CD4-positive, alpha-beta T cell treated with Interleukin-10 for 1 hour (primary cell): ENCODE measurements at regions not wholly inside any gene's neighbourhood (a gene's known extent, or its start where the extent isn't known, plus 50 kb on each side); places are given as distances from the start of the nearest gene placed in this dataset.
"Not testable (repeated sequence)": the region's sequence is repeated elsewhere in the genome, so short reads cannot be mapped to it uniquely, and the experiment has no call there.

Experiments used
- DNase-seq: peaks from one replicate; pipeline ENCODE4 v3.0.0-alpha.2; 2020

DNA sequence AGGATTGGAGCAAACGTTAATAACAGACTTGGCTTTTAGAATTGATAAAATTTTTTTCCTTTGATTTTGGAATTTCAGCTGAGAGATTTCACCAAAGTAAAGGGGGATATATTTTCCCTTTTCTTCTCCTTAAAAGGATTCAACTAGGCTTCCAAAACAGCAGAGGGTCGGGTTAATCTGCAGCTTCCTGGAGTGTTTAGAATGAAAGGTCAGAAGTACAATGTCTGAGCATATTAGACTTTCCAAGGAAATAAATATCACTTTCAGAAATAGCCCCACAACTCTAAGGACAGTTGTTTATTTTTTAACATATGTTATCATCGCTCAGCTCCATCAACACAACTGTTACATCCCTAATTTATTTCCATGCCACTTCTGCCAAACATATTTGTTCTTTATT lies 1532.9 kb upstream of the RAG2 start:
- DNase-seq: no peak

DNA sequence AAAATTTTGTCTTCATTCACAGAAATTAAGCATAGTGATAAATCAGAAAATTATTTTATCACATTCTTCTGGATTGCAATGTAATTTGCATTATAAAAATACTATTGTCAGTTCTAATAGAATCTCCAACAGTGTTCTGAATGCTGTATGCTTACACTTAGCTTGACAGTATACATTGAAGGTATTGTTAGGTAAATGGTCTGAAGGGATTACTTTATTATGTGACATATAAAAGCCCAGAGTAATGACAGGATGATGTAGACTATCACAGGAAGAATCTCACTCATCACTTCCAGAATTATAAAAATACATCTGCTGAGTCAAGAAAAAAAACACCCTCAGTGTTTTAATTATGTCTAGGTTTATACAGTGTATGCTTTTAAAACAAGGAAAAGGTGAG lies 1532.5 kb upstream of the RAG2 start:
- DNase-seq: no peak

DNA sequence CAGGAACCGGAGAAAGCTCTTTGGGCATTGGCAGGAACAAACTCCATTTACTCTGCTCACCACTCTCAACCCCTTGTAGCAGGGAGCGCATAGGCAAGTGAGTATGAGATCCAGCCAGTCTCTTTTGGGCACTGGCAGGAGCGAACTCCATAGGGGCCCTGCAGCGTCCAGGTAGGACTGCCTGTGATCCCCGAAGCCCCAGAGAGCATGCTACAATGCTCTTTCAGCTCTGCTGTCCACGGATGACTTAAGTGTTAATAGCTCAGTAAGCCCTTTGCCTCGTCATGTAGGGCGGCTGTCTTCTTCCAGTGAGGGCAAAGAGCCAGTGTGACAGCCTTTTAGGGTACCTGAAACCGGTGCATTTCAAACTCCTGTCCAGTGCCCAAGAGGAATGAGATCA lies 1525.6 kb upstream of the RAG2 start:
- no peak for DNase-seq

DNA sequence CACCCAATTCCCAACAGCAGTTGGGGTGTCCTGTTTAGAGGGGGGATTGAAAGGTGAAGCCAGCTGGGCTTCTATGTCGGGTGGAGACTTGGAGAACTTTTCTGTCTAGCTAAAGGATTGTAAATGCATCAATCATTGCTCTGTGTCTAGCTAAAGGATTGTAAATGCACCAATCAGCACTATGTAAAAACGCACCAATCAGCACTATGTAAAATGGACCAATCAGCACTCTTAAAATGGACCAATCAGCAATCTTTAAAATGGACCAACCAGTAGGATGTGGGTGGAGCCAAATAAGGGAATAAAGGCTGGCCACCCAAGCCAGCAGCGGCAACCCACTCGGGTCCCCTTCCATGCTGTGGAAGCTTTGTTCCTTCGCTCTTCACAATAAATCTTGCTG lies 1518.6 kb upstream of the RAG2 start:
- DNase-seq: not testable (repeated sequence)

DNA sequence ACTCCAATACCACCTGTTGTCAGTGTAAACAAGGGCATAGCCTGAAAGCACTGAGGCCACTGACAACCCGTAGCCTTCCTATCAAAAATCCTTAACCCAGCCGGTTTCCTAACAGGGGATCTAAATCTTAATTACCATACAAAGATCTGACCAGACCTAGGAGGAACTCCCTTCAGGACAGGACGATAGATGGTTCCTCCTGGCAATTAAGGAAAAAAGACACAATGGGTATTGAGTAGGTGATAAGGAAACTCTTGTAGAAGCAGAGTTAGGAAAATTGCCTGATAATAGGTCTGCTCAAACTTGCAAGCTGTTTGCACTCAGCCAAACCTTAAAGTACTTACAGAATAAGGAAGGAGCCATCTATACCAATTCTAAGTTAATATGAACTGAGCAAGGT lies 1517.3 kb upstream of the RAG2 start:
- DNase-seq: not testable (repeated sequence)

DNA sequence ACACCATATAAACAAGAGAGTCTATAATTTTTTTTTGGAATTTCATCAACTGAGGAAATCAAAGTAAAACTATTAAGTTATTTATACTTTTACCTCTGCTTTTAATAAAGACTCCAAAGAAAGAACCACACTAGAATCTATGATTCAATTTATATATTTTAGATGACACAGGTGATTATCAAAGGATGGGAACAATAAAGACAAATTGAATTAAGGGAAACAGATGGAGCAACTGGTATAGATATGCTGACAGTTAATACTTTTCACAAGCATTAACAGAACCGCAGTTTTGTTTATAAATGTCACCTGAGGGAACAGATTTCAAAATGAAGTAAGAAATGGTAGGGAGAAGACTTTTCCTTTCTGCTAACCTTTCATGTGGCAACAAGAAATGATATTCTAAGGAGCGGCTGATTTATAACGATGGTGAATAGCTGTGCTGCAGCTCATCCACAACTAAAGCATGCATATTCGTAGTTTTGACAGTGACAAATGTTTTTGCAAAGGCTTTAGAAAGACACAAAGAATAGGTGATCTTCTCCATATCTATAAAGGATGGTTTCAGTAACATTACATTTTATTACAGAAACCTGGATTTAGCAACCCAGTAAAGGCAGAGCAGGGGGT lies 1502.9 kb upstream of the RAG2 start:
- DNase-seq: no peak

DNA sequence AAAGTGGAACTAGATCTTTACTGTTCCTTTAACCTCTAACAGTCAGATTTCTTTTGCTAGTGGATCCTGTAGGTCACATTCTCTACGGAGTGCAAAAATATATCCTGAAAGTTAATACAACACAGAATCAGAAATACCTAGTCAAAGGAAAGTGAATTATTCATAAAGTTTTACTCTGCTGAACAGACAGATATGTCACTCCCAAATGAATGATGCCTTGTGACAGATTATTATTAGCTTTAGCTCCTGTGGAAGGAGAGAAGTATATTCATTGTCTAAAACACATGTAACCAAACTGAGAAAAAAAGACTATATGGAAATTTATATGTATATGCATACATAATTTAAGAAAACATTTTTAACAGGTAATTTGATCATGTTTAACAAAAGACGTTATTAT lies 1497.2 kb upstream of the RAG2 start:
- DNase-seq: no peak

DNA sequence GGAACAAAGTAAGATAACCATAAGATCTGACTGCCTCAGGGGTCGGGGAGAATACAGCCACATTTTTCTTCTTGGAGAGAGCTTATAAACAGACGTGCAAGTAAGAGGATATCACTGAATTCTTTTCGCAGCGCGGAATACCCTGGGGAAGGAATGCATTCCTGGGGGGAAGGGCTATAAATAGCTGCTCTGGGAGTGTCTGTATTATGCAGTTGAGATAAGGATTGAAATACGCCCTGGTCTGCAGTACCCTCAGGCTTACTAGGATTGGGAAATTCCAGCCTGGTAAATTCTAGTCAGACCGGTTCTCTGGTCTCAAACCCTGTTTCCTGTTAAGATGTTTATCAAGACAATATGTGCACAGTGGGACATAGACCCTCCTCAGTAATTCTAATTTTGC lies 1491.7 kb upstream of the RAG2 start:
- DNase-seq: no peak

DNA sequence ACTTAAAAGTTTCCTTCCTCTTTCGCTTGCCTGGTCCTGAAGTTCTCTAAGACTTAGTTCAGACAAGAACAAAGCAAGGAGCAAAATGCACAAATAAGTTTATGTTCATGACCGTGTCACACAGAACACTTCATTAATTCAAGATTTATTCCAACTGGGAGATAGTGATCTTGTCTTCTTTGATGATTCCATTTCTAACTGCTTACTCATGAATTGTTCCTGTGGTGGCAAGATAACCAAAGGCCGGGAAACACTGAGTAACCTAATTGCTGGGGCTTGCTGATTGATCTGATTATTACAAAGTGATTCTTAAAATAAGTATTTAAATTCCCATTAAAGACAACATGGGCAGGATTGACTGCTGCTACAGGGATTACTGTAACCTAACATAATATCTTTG lies 1462.9 kb upstream of the RAG2 start:
- DNase-seq: no peak

DNA sequence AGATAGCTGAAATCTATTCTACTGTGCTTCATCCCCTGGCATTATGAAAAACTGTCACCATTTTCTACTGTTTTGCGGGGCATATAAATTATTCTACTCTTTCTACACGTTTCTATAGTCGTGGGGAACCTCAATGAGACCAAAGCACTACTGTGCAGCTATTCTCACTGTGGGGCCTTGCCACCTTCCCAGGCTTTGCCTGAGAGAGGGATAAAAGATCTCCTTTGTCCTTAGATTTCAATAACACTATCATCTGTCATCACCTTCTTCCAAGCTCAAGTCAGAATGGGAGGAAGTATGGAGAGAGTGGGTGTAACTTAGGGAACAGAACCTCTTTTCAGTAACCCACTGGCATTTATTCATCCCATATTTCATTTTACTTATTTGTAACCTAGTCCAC lies 1462.1 kb upstream of the RAG2 start:
- no peak for DNase-seq

DNA sequence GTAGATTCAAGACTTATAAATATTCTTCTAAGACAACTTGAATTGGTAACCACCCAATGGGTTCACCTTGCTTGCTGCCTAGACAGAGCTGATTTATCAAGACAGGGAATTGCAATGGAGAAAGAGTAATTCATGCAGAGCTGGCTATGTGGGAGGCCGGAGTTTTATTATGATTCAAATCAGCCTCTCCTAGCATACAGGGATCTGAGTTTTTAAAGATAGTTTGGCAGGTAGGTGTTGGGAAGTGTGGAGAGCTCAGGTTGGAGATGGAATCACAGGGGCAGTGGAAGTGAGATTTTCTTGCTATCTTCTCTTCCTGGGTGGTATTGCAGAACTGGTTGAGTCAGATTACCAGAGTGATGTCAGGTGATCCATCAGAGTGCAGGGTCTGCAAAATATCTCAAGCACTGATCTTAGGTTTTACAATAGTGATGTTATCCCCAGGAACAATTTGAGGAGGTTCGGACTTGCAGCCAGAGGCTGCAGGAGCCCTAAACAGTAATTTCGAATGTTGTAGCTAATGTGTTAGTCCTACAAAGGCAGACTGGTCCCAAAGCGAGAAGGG lies 1448.6 kb upstream of the RAG2 start:
- DNase-seq: no peak

DNA sequence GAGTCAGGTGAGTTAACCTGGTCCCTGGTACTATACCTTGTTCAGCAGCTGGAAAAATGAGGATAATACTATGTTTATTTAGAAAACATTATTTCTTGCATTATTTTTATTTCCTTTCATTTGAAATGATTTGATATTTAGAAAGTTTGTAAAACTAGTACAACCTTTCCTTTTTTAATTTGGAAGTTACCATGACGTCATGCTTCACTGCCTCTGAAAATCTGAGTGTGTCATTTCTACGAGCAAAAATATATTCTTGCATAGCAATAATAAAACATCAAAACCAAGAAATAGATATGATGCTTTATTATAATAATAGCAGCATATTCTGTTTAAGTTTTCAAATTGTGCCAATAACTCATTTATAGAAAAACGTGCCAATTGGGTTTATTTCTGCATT lies 1445.0 kb upstream of the RAG2 start:
- no peak for DNase-seq

DNA sequence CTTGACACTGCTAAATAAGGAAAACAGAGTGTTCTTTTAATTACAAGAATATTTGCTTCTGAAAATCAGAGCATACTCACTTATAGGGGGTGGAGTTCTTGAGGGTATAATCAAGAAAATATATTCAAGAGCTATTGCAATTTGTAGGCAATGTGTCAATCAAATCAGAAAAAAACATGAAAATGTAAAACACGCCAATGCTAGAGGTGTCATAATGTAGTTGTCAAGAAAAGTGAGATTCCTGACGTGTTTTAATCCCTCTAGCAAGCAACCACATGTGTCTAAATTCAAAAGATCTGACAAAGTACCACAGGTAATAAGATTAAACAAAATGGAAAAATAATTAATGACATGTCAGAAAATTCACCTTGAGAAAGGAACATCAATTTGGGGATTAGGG lies 1440.7 kb upstream of the RAG2 start:
- no peak for DNase-seq

DNA sequence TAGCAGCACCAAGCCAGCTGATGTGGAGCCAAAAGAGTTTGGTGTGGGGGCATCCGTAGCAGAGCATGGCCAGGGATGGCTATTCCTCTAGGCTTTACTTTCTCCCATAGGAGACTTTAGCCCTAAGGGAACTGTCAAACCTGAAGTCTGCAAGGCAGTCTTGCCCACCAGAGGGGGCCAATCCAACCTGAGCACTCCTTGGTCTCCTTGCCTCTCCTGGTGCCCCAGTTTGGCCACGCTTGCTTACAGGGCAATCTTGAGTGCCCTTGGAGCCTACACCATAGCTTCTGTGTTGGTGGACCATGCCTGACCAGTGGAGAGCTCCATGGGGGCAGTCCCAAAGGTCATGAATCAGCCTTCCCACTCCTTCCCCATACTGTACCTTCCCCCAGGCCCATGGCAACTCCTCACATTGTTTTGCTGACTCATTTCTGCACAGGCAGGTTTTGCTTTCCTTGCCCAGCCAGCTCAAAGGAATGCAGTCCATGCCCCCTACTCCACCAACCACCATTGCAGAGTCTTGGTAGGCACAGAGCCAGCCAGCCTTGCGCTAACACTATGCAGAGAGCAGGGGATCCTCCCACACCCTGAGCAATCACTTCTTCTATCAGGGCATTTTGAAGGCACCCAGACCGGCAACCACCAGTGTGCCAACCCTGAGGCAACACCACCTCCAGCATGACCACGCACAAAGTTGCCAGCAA lies 1421.2 kb upstream of the RAG2 start:
- no peak for DNase-seq

DNA sequence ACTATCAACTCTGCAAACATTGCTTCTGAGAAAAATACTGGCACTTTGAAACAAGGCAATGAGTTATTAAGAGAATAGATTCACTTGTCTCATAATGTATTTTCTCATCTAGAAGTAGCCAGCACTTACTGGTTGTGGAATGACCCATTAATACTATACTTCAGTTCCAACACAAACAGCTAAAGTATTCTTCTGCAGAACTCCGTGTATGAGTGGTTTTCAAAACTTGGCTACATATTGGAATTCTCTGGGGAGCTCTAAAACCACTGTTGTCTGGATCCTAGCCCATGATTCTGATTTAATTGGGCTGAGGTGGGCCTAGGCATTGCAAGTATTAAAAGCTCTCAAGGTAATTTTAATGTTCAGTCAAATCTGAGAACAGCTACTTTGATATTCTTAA lies 1416.4 kb upstream of the RAG2 start:
- no peak for DNase-seq

DNA sequence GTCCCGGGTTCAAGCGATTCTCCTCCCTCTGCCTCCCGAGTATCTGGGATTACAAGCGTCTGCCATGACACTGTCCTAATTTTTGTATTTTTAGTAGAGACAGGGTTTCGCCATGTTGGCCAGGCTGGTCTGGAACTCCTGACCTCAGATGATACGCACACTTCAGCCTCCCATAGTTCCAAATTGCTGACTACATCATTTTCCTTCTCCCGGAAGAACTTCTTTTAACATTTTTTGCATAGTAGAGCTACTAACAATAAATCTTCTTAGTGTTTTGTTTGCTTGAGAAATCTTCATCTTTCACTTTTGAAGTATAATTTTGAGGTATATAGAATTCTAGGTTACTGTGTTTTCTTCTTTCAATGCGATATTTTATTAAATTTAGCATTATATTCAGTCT lies 1415.1 kb upstream of the RAG2 start:
- DNase-seq: no peak

DNA sequence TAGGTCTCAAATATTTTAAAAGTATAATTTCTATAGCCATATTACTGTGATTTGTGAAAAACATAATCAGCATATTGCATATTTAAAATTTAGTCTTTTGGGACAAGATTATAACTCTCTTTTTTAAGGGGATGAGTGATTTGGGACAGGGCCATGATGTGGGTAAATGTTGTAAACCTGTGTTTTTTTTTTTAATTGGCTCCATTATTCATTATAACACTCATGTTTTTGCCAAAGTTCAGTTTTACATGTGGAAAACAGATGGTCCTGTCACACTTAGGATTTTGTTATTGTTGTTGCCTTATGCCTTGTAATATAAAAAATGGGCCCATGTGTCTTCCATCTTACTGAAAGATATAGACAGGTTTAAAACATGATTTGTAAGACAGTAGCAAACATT lies 1413.5 kb upstream of the RAG2 start:
- DNase-seq: no peak

DNA sequence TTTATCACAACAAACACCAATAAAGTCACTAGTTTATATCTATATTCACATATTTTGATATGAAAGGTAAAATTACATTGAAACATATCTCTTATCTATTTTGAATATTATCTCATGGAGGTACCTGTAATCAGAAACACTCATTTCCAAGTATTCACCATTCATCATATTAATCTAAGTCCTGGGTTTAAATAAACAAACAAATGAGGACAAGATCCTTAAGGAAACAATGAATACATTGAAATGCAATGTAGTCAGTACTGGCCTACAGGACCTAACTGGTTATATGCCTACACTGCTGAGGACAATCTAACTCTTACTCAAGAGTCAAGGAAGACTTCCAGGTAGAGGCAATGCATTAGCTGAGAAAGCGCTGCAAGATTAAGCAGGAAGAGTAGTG lies 1411.9 kb upstream of the RAG2 start:
- DNase-seq: no peak

DNA sequence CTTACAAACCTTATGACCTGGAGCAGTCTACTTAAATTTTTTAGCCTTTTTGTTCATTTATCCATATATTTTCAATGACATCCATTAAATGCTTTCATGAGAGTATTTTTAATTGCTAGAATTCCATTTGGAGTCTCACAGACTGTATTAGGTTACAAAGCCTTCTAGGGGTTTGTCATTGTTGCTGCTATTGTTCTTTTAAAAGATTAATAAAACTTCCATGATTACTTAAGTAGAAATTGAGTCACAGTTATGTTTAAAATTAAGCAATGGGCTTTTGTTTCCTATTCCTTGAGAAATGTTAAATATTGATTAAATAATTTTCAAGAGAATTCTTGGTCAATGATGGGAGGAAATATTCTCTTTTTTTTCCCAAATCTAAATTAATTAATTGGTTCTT lies 1408.4 kb upstream of the RAG2 start:
- DNase-seq: no peak

DNA sequence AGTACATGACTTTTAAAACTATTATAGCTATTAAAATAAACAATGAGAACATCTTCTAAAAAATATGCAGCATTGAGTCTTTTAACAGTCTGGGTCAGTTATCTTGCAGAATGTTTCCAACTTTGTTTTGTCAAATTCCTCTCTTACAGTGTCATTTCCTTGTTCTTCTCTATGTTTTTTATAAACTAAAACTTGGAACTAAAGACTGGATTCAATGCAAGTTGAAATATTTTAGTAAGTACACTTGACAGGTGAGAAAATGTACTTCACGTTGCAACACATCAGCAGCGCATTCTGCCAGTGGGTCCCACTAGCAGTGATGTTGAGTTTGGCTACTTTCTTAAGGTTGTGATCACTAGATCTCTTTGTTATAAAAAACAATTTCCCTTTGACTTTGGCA lies 1407.6 kb upstream of the RAG2 start:
- DNase-seq: no peak

DNA sequence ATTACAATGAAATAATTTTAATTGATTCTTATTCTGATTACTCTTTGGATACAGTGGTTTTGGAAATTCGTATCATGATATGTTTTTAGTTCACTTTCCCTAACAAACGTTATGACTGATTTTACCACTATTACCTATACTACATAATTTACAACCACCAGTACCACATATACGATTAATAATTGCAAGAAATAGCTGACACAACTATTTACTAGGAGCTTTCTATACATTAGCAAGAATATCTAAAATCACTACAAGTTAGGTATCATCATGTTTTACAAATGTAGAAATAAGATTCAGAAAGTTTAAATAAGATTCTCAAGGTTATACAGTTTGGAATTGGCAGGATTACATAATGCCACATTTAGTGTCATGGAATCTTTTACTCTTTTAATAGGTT lies 1401.1 kb upstream of the RAG2 start:
- DNase-seq: no peak

DNA sequence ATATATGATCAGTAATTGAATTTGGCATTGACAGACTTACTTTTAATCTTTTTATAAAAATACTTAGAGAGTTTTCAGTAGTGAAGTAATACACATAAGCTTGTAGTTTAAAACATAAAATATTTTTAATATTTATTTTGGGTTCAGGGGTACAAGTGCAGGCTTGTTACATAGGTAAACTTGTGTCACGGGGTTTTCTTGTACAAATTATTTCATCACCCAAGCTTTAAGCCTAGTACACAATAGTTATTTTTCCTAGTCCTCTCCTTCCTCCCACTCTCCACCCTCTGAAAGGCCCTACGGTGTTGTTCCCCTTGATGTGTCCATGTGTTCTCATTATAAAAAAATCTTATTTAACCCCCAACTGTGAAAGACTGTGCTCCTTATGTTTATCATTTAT lies 1397.8 kb upstream of the RAG2 start:
- DNase-seq: no peak

DNA sequence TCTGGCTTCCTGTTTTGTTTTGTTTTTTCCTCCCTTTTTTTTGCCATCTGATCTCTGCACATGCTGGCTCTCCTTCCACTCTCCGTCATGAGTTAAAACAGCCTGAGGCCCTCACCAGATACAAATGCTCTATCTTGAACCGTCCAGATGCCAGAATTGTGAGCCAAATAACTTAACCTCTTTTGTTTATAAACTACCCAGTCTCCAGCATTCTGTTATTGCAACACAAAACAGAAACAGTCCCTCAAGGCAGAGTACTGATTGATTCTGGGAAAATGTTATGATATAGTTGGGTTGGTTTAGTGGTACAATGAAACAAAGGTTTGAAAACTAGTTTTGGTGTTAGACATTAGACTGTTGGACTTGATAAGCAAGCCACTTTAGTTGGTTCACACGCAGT lies 1390.0 kb upstream of the RAG2 start:
- no peak for DNase-seq

DNA sequence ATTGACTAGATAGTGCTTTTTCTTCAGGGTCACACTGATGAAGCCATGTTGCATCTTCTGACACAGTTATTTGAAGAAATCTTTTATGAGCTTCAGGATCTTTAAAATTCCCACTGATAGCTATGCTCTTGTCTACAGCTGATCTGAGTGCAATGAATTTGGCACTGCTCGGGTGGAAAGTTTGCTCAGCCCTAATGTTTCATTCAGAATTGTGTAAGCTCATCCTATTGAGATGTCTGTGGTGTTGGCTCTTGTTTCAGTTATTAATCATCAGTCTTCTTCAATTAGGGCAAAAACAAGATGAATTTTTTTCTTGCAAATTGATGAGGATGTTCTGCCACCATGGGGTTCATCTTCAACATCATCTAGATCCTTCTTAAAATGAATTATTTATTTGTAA lies 1387.0 kb upstream of the RAG2 start:
- DNase-seq: no peak

DNA sequence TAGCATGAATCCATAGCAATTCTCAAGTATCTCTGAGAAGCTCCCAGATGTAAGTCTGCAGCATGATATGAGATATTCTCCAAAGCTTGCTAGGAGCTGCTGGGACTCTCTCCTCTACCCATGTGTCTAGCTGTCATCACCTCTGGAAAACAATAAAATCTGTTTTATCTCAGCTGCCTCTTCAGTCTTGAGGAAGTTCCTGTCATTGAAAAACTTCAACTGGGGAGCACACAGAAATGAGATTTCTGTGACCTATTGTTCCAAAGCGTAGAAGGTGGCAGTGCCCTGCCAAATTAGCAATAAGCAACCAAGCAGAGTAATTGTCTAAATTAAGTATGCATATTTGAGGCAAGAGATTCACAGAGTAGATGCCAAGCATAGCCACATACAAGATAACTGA lies 1380.6 kb upstream of the RAG2 start:
- no peak for DNase-seq
